CD4-positive, alpha-beta T cell (primary cell): ENCODE measurements at regions not wholly inside any gene's neighbourhood (a gene's known extent, or its start where the extent isn't known, plus 50 kb on each side); places are given as distances from the start of the nearest gene placed in this dataset.
"Not testable (repeated sequence)": the region's sequence is repeated elsewhere in the genome, so short reads cannot be mapped to it uniquely, and the experiment has no call there.

Experiments
- ATAC-seq: fragments of 200-7000 bp; cut with Tn5 transposase; one replicate; pipeline ENCODE4 v1.10.0; 2022; ENCODE audit warnings: mild to moderate bottlenecking; ENCODE audit not compliant: poor library complexity
- CTCF ChIA-PET: fragments of 350-600 bp; sonication (Branson Sonifier 250); formaldehyde crosslinking; loops from one replicate; lab custom pipeline; 2021; ENCODE audit warnings: antibody characterized with exemption, inconsistent platforms; lab: Charles Lee
- POLR2A ChIA-PET: fragments of 350-600 bp; sonication (Branson Sonifier 250); formaldehyde crosslinking; loops from one replicate; lab custom pipeline; 2021; ENCODE audit warnings: antibody characterized with exemption, inconsistent platforms; lab: Charles Lee
- DNase-seq, 14 experiments: peaks; one replicate each; pipeline ENCODE4 v3.0.0-alpha.2; 2013 to 2020; ENCODE audit warnings: mixed read lengths in 2 of 14
- H3K27ac ChIP-seq, 2 donors: one replicate each; pipeline versions ENCODE4 v1.5.1 to v1.7.0; 2013; ENCODE audit warnings: low read length in 2 of 2, low read depth in 1 of 2, mild to moderate bottlenecking in 1 of 2
- H3K27me3 ChIP-seq, 2 experiments: 1 replicate in 1 of 2; 2 replicates in 1 of 2; pipeline versions ENCODE4 v1.6.1 to v1.7.0; 2013; ENCODE audit warnings: low read length in 2 of 2, control low read depth in 1 of 2, mild to moderate bottlenecking in 1 of 2, moderate library complexity in 1 of 2; ENCODE audit not compliant: insufficient read depth in 2 of 2, control insufficient read depth in 1 of 2
- H3K36me3 ChIP-seq: one replicate; pipeline ENCODE4 v1.6.1; 2013; ENCODE audit warnings: low read length, control low read depth; ENCODE audit not compliant: insufficient read depth
- H3K4me1 ChIP-seq: one replicate; pipeline ENCODE4 v1.6.1; 2013; ENCODE audit warnings: low read length, control low read depth; ENCODE audit not compliant: insufficient read depth
- H3K4me3 ChIP-seq: one replicate; pipeline ENCODE4 v1.5.1; 2013; ENCODE audit warnings: mild to moderate bottlenecking, low read length, moderate library complexity
- H3K9me3 ChIP-seq, 2 experiments: 1 replicate in 1 of 2; 2 replicates in 1 of 2; pipeline versions ENCODE4 v1.6.1 to v1.7.0; 2013; ENCODE audit warnings: low read length in 2 of 2, mild to moderate bottlenecking in 2 of 2, control low read depth in 1 of 2, moderate library complexity in 1 of 2; ENCODE audit not compliant: control insufficient read depth in 1 of 2, insufficient read depth in 1 of 2
- H3K27ac Mint-ChIP-seq: one replicate; pipeline ENCODE4 v1.8.0; 2020; ENCODE audit warnings: mixed read lengths
- H3K27me3 Mint-ChIP-seq: one replicate; pipeline ENCODE4 v1.8.0; 2021; ENCODE audit warnings: mixed read lengths
- H3K36me3 Mint-ChIP-seq: one replicate; pipeline ENCODE4 v1.8.0; 2021; ENCODE audit warnings: low read depth, mixed read lengths
- H3K4me1 Mint-ChIP-seq: one replicate; pipeline ENCODE4 v1.8.0; 2021; ENCODE audit warnings: low read depth, mixed read lengths
- H3K4me3 Mint-ChIP-seq: one replicate; pipeline ENCODE4 v1.8.0; 2020; ENCODE audit warnings: mild to moderate bottlenecking, mixed read lengths
- H3K9me3 Mint-ChIP-seq: one replicate; pipeline ENCODE4 v1.8.0; 2020; ENCODE audit warnings: mixed read lengths
- intact Hi-C, 2 experiments: fragments of 100-400 bp; cut with DNase I in 1 of 2; cut with micrococcal nuclease in 1 of 2; formaldehyde crosslinking; loops; one replicate each; pipeline versions ENCODE4 v1.15.1 to v1.9.0; 2023 to 2025; cut with DNase I, micrococcal nuclease
- TF ChIP-seq, protein P1 (sequence below): fragments of 200-600 bp; IDR thresholded peaks from one replicate; pipeline ENCODE4 v1.8.0; 2022; ENCODE audit warnings: antibody characterized with exemption, mild to moderate bottlenecking

DNA sequence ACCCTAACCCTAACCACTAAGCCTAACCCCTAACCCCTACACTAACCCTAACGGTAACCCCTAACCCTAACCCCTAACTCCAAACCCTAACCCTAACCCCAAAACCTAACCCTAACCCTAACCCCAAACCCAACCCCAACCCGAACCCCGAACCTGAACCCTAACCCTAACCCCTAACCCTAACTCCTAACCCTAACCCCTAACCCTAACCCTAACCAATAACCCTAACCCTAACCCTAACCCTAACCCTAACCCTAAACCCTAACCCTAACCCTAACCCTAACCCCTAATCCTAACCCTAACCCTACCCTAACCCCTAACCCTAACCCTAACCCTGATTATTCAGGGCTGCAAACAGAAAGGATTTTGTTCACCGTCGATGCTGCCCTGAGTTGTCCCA lies 144.6 kb upstream of the DUSP22 start:
- H3K4me1 ChIP-seq, H3K27ac Mint-ChIP-seq, DNase-seq, H3K9me3 Mint-ChIP-seq, H3K27me3 ChIP-seq, POLR2A ChIA-PET, H3K36me3 ChIP-seq, H3K27me3 Mint-ChIP-seq, H3K4me3 Mint-ChIP-seq, CTCF ChIA-PET, H3K36me3 Mint-ChIP-seq, H3K4me1 Mint-ChIP-seq, H3K27ac ChIP-seq, H3K4me3 ChIP-seq, ATAC-seq, intact Hi-C loops: not testable (repeated sequence)
- H3K9me3 ChIP-seq: peaks cover 0 to 11% of the 10 kb centered on the region in 2 experiments

DNA sequence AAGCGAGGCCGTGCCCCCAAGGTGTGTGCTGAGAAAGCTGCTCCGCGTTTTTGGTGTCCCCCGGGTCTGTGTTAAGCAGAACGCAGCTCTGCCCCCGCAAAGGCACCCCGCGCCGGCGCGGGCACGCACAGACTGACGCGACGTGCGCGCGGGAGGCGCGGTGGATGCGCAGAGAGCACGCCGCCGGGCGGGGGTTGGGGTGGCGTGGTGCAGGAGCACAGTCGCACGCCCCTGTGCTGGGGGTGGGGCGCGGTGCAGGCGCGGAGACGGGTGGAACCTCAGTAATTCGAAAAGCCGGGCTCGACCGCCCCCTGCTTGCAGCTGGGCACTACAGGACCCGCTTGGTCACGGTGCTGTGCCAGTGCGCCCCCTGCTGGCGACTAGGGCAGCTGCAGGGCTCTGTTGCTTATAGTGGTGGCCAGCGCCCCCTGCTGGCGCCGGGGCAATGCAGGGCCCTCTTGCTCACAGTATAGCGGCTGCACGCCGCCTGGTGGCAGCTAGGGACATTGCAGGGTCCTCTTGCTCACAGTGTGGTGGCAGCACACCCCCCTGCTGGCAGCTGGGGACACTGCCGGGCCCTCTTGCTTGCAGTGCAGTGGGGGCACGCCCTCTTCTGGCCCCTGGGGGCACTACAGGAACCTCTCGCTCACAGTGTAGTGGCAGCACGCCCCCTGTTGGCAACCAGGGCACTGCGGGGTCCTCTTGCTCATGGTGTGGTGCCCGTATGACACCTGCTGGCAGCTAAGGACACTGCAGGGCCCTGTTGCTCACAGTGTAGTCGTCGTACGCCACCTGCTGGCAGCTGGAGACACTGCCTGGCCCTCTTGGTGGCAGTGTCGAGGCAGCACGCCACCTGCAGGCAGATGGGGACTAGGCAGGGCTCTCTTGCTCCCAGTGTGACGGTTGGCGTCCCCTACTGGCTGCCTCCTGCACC lies 144.0 kb upstream of the DUSP22 start:
- H3K4me1 ChIP-seq, H3K27ac ChIP-seq, H3K4me1 Mint-ChIP-seq, H3K27ac Mint-ChIP-seq, H3K9me3 Mint-ChIP-seq, H3K27me3 ChIP-seq, H3K4me3 Mint-ChIP-seq, CTCF ChIA-PET, intact Hi-C loops, POLR2A ChIA-PET, H3K4me3 ChIP-seq, H3K36me3 Mint-ChIP-seq, H3K36me3 ChIP-seq: not testable (repeated sequence)
- ATAC-seq (peak; percentile 77), DNase-seq (peak; percentile 2 to 83 (median 32))
- peaks cover 0 to 11% of the 10 kb centered on the region in 2 experiments for H3K9me3 ChIP-seq
- peaks cover 12% of the 10 kb centered on the region for H3K27me3 Mint-ChIP-seq
- TF ChIP-seq, protein P1, sequence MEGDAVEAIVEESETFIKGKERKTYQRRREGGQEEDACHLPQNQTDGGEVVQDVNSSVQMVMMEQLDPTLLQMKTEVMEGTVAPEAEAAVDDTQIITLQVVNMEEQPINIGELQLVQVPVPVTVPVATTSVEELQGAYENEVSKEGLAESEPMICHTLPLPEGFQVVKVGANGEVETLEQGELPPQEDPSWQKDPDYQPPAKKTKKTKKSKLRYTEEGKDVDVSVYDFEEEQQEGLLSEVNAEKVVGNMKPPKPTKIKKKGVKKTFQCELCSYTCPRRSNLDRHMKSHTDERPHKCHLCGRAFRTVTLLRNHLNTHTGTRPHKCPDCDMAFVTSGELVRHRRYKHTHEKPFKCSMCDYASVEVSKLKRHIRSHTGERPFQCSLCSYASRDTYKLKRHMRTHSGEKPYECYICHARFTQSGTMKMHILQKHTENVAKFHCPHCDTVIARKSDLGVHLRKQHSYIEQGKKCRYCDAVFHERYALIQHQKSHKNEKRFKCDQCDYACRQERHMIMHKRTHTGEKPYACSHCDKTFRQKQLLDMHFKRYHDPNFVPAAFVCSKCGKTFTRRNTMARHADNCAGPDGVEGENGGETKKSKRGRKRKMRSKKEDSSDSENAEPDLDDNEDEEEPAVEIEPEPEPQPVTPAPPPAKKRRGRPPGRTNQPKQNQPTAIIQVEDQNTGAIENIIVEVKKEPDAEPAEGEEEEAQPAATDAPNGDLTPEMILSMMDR: peak; percentile 53

DNA sequence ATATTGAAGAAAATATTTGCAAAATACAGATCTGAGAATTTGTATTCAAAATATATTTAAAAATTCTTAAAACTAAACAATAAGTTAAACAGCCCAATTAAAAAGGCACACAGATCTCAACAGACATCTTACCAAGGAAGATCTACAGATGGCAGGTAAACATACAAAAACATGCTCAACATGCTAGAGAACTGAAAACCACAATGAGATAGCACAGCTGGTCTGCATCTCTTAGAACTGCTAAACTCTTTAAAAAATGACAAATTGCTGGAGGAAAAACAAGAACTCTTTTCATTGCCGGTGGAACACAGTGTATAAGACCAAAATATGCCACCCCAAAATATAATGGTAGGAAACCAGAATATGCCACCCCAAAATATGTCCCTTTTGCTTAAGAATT lies 142.1 kb upstream of the DUSP22 start:
- H3K27ac Mint-ChIP-seq, ATAC-seq, H3K4me3 Mint-ChIP-seq, H3K27ac ChIP-seq, intact Hi-C loops, H3K9me3 Mint-ChIP-seq, H3K4me3 ChIP-seq, H3K4me1 Mint-ChIP-seq, POLR2A ChIA-PET, H3K27me3 ChIP-seq, CTCF ChIA-PET, DNase-seq, H3K36me3 ChIP-seq, H3K36me3 Mint-ChIP-seq, H3K4me1 ChIP-seq: not testable (repeated sequence)
- peaks cover 24% of the 10 kb centered on the region for H3K27me3 Mint-ChIP-seq
- H3K9me3 ChIP-seq: peaks cover 0 to 11% of the 10 kb centered on the region in 2 experiments

DNA sequence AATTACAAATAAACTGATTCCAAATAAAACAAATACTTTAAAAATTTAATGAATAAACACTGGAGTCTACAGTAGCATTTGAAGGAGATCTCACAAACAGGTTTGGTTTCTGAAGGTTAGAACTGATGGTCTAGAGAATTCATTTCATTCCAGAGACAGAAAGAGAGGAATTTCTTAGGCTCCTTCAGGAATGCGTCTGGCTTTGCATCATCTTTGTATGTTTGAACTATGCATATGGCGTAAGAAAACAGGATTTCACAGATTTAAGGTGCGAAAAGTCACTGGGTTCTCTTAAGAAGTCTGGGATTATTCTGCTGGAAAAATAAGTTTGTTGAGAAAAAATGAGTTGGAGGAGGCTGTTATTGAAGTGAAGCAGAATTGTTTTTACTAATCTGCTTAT lies 139.9 kb upstream of the DUSP22 start:
- H3K4me1 ChIP-seq, H3K36me3 ChIP-seq, H3K27ac Mint-ChIP-seq, CTCF ChIA-PET, intact Hi-C loops, POLR2A ChIA-PET, H3K27ac ChIP-seq, DNase-seq, H3K4me3 Mint-ChIP-seq, H3K36me3 Mint-ChIP-seq, H3K9me3 Mint-ChIP-seq, H3K4me3 ChIP-seq, H3K4me1 Mint-ChIP-seq, ATAC-seq: not testable (repeated sequence)
- peaks cover 46% of the 10 kb centered on the region for H3K27me3 Mint-ChIP-seq
- Histone ChIP-seq H3K27me3 (peaks cover 2 to 10% of the 10 kb centered on the region in 2 experiments), H3K9me3 (peaks cover 0 to 11% of the 10 kb centered on the region in 2 experiments)

DNA sequence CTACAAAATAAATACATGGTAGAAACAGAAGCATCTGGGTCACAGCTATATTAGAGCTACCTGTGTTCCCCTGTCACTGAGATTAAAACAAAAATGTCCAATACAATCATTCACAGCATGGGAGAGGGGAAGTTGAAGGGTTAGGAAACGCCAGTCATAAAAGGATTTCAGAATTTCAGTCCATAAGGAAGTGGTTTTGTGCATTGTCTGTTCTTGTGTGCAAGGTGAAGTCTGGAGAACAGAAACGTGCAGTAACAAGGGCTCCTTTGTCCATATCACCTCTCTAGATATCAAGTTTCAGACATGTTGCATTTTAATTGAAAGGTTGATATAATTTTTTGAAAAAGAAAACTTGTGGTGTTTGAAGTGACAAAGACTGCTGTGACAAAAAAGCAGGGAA lies 139.3 kb upstream of the DUSP22 start:
- H3K4me3 ChIP-seq, DNase-seq, H3K36me3 ChIP-seq, H3K9me3 ChIP-seq, POLR2A ChIA-PET, ATAC-seq, CTCF ChIA-PET, H3K27ac Mint-ChIP-seq, H3K4me1 Mint-ChIP-seq, intact Hi-C loops, H3K4me3 Mint-ChIP-seq, H3K4me1 ChIP-seq, H3K9me3 Mint-ChIP-seq, H3K36me3 Mint-ChIP-seq, H3K27ac ChIP-seq: not testable (repeated sequence)
- H3K27me3 ChIP-seq: peaks cover 2 to 10% of the 10 kb centered on the region in 2 experiments
- H3K27me3 Mint-ChIP-seq: peaks cover 50% of the 10 kb centered on the region

DNA sequence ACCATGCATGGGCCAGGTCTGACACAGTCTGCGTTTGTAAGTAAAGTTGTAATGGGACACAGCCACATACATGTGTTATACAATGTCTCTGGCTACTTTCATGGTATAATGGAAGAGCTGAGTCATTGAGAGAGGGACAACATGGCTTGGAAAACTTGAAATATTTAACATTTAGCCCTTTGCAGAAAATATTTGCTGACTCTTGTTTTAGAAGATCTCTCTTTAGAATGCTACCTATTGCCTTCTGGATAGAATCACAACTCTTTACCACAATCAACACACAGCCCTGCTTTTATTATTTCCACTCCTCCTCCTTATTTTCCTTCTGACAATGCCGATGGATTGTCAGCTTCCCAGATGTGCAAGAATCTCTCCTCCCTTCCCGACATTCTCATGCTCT lies 138.4 kb upstream of the DUSP22 start:
- intact Hi-C loops, H3K9me3 ChIP-seq, POLR2A ChIA-PET, CTCF ChIA-PET, H3K9me3 Mint-ChIP-seq, DNase-seq, H3K27ac ChIP-seq, H3K4me1 ChIP-seq, ATAC-seq, H3K4me3 ChIP-seq, H3K36me3 Mint-ChIP-seq, H3K36me3 ChIP-seq, H3K4me1 Mint-ChIP-seq, H3K4me3 Mint-ChIP-seq, H3K27ac Mint-ChIP-seq: not testable (repeated sequence)
- H3K27me3 ChIP-seq: peaks cover 2 to 10% of the 10 kb centered on the region in 2 experiments
- H3K27me3 Mint-ChIP-seq: peaks cover 50% of the 10 kb centered on the region
